ENCODE measurements at regions not wholly inside any gene's neighbourhood (a gene's known extent, or its start where the extent isn't known, plus 50 kb on each side); places are given as distances from the start of the nearest gene placed in this dataset.
"Not testable (repeated sequence)": the region's sequence is repeated elsewhere in the genome, so short reads cannot be mapped to it uniquely, and the experiment has no call there.

DNA sequence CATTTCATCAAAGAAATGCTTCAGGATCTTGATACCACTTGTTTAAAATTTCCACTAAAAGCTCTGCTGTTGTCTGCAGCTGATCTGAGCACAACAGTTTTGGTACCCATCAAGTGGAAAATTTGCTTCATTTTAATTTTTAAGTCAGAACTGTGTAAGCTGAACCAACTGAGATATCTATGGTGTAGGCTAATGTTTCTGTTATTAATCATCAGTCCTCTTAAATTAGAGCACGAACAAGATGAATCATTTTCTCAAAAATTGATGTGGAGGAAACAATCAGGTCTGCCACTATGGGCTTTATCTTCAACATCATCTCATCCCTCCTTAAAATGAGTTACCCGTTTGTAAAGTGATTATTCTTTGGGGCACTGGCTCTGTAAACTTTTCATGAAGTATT, 221.5 kb upstream of the NBEA start:
- Mint-ChIP-seq H3K4me3 (no peak overlapping the region), H3K27me3 (no peaks in the 10 kb centered on the region), H3K4me1 (ENCODE audit: low read depth) (no peaks in the 10 kb centered on the region), H3K27ac (no peak overlapping the region), H3K36me3 (no peaks in the 10 kb centered on the region), H3K9me3 (no peaks in the 10 kb centered on the region)
- intact Hi-C loops (cut with micrococcal nuclease) = no loop called here
- CTCF ChIA-PET = no interaction called here
- POLR2A ChIA-PET = no interaction called here
- DNase-seq = no peak

DNA sequence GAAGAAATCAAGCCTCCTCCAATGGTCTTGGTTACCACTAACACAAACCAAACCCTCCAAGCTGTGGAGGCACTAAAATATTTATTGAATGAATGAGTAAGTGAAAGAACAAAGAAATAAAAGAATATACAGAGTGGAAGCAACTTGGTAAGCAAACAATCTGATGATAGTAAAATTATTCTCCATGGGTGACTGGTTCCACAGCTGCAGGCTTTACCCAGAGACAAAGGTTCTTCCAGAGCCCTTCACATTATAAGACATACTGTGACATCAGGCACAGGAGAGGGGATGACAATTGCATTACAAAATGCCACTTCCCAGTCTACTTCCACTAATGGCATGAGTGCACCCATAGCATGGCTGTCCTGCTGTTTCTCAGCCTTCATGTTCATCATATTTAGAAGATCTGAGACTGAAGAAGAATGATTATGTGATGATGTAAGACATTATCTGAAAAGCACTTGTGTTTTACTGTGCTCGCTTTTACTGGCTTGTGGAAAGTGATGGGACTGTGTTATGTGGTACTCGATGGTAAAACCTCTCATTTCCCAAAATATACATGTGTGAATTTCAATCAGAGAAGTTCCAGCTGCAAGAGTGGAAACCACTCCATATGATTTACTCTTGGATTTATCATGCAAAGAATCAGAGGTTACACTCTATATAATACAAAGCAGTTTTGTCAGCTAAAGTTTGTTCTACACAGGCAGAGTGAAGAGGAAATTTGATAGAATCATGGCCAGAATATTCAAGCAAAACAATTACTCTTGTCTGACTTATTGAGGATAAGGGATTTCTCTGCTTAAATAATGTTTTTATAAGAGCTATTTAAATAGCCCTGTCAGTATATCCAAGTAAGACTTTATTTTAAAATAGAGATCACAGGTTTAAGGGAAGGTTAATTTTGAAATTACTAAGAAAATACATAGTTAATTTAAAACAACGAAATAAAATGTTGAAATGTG, 220.2 kb upstream of the NBEA start:
- intact Hi-C loops (cut with micrococcal nuclease) = no loop called here
- no peak overlapping the region for H3K4me3 Mint-ChIP-seq

DNA sequence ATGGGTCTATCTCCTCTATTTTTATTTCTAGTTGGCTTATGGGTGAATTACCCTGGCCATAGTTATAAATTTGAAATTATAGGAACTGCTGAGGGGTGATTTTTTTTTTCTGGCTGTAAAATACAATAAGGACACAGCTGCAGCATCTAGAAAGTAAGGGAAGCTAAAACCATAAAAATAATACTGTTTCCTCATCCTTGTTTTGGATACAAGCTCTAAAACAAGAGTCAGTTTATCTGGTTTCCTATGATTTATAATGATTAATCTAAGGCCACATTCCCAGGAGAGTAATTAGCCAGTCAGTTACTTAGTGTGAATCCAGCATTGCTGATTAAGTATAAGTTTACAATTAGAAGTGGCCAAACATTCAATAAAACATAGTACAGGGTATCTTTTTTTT, 219.1 kb upstream of the NBEA start:
- intact Hi-C loops (cut with micrococcal nuclease) = no loop called here

More for the DNA sequence above, 220.2 kb upstream of the NBEA start:
- DNase-seq = no peak
- POLR2A ChIA-PET = no interaction called here
- H3K36me3 Mint-ChIP-seq = no peaks in the 10 kb centered on the region
- CTCF ChIA-PET = no interaction called here
- H3K9me3 Mint-ChIP-seq = no peaks in the 10 kb centered on the region
- H3K27me3 Mint-ChIP-seq = no peaks in the 10 kb centered on the region
- H3K4me1 Mint-ChIP-seq (ENCODE audit: low read depth) = no peaks in the 10 kb centered on the region
- H3K27ac Mint-ChIP-seq = no peak overlapping the region

DNA sequence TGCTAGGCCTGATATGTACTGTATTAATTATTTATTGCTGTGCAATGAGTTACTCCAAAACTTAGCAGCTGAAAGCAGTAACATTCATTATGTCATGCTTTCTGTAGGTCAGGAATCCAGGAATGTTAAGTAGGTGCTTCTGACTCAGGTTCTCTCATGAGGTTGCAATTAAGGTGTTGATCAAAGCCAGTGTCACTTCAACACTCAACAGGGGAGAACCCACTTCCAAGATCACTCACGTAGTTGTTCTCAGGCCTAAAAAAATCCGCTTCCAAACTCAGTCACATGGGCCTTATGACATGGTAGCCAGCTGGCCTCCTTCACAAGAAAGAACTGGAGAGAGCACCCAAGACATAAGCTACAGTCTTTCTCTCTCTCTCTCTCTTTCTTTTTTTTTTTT, 211.1 kb upstream of the NBEA start:
- ChIA-PET POLR2A (no interaction called here), CTCF (no interaction called here)
- H3K27me3 Mint-ChIP-seq = no peaks in the 10 kb centered on the region
- no peaks in the 10 kb centered on the region for H3K4me1 Mint-ChIP-seq (ENCODE audit: low read depth)
- no peaks in the 10 kb centered on the region for H3K36me3 Mint-ChIP-seq
- intact Hi-C loops (cut with micrococcal nuclease) = no loop called here
- H3K4me3 Mint-ChIP-seq = no peak overlapping the region
- no peaks in the 10 kb centered on the region for H3K9me3 Mint-ChIP-seq
- no peak overlapping the region for H3K27ac Mint-ChIP-seq
- DNase-seq = no peak

More for the DNA sequence above, 219.1 kb upstream of the NBEA start:
- H3K4me1 Mint-ChIP-seq (ENCODE audit: low read depth) = no peaks in the 10 kb centered on the region
- no peaks in the 10 kb centered on the region for H3K9me3 Mint-ChIP-seq
- no peak overlapping the region for H3K4me3 Mint-ChIP-seq
- no peak overlapping the region for H3K27ac Mint-ChIP-seq
- H3K36me3 Mint-ChIP-seq = no peaks in the 10 kb centered on the region
- ChIA-PET CTCF (no interaction called here), POLR2A (no interaction called here)
- H3K27me3 Mint-ChIP-seq = no peaks in the 10 kb centered on the region
- DNase-seq = no peak

DNA sequence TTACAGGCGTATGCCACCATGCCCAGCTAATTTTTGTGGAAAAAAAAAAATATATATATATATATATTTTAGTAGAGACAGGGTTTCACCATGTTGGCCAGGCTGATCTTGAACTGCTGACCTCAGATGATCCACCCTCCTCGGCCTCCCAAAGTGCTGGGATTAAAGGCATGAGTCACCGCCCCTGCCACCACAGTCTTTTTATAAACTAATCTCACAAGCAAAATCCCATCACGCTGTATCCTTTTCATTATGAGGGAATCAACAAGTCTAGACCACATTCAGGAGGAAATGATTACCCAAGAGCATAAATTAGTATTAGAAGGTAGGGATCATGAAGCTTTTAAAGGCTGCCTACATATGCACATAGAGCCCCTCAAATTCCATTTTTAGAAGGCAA, 210.6 kb upstream of the NBEA start:
- H3K4me3 Mint-ChIP-seq = no peak overlapping the region
- ChIA-PET POLR2A (no interaction called here), CTCF (no interaction called here)
- no peaks in the 10 kb centered on the region for H3K4me1 Mint-ChIP-seq (ENCODE audit: low read depth)
- H3K36me3 Mint-ChIP-seq = no peaks in the 10 kb centered on the region
- no peak for DNase-seq
- intact Hi-C loops (cut with micrococcal nuclease) = no loop called here
- no peaks in the 10 kb centered on the region for H3K9me3 Mint-ChIP-seq
- no peak overlapping the region for H3K27ac Mint-ChIP-seq
- H3K27me3 Mint-ChIP-seq = no peaks in the 10 kb centered on the region

DNA sequence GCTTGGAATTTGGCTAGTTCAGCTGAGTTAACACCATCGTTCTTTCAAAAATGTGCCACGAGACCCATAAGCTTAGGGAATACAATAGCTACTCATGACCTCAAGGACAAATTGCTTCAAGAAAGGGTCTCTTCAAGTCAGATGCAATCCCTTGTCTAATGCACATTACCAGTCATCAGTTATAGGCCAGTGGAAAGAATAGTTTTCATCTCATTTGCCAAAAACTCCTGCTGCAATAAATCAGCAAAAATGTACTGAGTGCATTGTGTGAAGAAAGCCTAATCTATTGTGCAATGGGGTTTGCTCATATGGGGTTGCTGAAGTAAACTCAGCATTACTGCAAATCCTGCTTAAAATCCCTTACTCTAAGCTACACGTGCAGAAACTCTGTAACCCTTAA, 208.3 kb upstream of the NBEA start:
- DNase-seq = no peak
- POLR2A ChIA-PET = no interaction called here
- Mint-ChIP-seq H3K27me3 (no peaks in the 10 kb centered on the region), H3K4me3 (no peak overlapping the region), H3K9me3 (no peaks in the 10 kb centered on the region), H3K27ac (no peak overlapping the region), H3K36me3 (no peaks in the 10 kb centered on the region), H3K4me1 (ENCODE audit: low read depth) (no peaks in the 10 kb centered on the region)
- CTCF ChIA-PET = no interaction called here
- intact Hi-C loops (cut with micrococcal nuclease) = no loop called here

DNA sequence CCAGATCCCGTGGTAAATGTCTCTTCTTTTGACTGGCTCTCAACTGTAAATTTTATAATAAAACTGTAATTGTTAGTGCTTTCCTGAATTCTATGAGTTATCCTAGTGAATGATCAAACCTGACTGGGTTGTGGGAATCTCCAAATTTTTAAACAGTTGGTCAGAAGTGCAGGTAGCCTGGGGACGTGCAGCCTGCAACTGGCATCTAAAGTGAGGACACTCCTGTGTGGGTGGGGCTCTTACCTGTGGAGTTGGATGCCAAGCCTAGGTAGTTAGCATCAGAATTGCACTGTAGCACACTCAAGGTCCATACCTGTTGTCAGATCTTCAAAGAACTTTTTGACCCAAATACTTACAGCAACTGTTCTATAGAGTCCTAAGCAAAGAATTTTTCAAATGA, 207.1 kb upstream of the NBEA start:
- Mint-ChIP-seq H3K36me3 (no peaks in the 10 kb centered on the region), H3K27ac (no peak overlapping the region), H3K27me3 (no peaks in the 10 kb centered on the region), H3K9me3 (no peaks in the 10 kb centered on the region), H3K4me3 (no peak overlapping the region), H3K4me1 (ENCODE audit: low read depth) (no peaks in the 10 kb centered on the region)
- ChIA-PET POLR2A (no interaction called here), CTCF (no interaction called here)
- no peak for DNase-seq
- intact Hi-C loops (cut with micrococcal nuclease) = no loop called here

DNA sequence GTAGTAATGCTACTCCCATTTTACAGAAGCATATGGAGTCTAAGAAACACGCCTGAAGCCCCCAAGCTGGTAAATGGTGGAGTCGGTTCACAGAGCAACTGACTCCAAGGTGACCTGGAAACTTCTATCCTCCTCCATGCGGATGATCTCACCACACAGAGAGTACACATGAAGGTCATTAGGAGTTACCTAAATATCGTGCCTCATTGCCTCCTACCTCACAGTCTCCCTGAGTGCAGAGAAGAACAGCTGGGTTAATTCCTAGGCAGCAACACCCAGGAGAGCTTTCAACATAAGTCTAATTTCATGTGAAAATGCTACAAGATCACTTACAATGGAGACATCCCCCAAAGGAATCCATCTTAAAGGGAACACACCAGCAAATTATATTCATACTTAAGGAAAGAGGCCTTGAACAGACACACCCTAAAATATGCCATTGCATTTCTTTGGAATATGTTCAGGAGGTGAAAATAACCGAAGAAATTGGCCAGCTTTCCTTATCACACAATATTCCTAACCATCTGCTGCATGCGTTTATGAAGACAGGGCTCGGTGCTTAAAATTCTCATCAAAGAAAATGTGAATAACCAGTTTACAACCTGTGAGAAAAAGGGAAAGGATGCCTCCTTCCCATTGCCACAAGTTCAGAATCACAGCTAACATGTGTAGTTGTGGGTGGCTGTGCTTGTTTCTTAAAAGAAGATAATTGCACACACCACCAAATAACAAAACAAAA, 203.6 kb upstream of the NBEA start:
- H3K36me3 Mint-ChIP-seq = no peaks in the 10 kb centered on the region
- H3K9me3 Mint-ChIP-seq = no peaks in the 10 kb centered on the region
- intact Hi-C loops (cut with micrococcal nuclease) = no loop called here
- ChIA-PET CTCF (no interaction called here), POLR2A (no interaction called here)
- no peak for DNase-seq
- H3K27ac Mint-ChIP-seq = no peak overlapping the region
- no peak overlapping the region for H3K4me3 Mint-ChIP-seq
- no peaks in the 10 kb centered on the region for H3K4me1 Mint-ChIP-seq (ENCODE audit: low read depth)
- H3K27me3 Mint-ChIP-seq = no peaks in the 10 kb centered on the region

DNA sequence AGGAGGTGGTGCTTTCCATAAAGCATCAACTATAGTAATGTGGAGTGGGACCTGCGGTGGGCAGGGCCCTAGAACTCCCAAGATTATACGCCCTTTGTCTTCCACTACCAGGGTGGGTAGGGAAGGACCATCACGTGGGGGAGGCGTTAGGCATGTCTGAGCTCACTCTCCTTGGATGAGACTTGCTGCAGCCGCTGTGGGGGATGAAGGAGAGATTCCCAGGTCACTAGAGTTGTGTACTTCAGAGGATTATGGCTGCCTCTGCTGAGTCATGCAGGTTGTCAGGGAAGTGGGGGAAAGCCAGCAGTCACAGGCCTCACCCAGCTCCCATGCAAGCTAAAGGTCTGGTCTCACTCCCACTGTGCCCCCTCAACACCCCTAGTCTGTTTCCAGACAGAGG, 195.0 kb upstream of the NBEA start:
- POLR2A ChIA-PET; CTCF ChIA-PET; H3K4me1 Mint-ChIP-seq (ENCODE audit: low read depth); H3K4me3 Mint-ChIP-seq; H3K9me3 Mint-ChIP-seq; H3K27ac Mint-ChIP-seq; H3K27me3 Mint-ChIP-seq; intact Hi-C loops (cut with micrococcal nuclease); DNase-seq; H3K36me3 Mint-ChIP-seq: not testable (repeated sequence)

DNA sequence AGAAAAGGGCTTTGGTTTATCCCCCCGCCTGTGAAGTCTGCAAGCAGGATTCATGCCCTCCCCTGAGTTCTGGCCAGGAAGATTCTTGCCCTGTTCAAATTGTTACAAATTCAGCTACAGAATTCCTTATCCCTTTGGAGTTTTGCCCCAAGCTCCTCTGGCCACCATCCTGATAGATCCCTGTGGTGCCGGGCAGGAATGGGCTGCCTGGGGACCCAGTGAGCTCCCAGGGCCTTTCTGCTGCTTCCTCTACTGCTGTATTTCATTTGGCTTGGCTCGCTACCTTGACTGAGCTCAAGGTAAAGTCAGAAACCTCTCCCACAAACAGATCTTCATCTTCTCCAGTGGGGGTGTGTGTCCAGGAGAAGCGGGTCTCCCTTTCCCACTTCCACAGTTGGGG, 194.6 kb upstream of the NBEA start:
- Mint-ChIP-seq H3K4me1 (ENCODE audit: low read depth) (peaks cover 2% of the 10 kb centered on the region), H3K27ac (no peak overlapping the region), H3K36me3 (no peaks in the 10 kb centered on the region), H3K27me3 (peaks cover 2% of the 10 kb centered on the region), H3K4me3 (no peak overlapping the region), H3K9me3 (no peaks in the 10 kb centered on the region)
- intact Hi-C loops (cut with micrococcal nuclease) = no loop called here
- POLR2A ChIA-PET = no interaction called here
- DNase-seq = no peak
- CTCF ChIA-PET = no interaction called here

DNA sequence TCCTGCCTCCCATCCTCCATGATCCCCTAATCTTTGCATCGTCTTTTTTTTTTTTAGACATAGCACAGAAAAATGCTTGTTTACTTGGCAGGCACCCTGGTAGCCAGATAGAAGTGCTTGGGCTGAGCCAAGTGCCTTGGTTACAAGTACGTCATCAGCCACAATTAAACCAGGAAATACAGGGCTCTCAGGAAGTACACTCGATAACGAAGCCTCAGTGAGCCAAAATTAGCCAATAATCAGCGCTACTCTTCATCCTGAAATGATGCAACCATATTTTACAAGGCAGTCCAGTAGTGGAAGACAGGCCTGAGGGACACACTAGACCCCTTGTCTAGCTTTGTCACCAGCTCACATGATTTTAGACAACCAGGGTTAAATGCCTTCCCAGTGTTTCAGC, 194.0 kb upstream of the NBEA start:
- no peak for DNase-seq
- intact Hi-C loops (cut with micrococcal nuclease) = no loop called here
- Mint-ChIP-seq H3K4me1 (ENCODE audit: low read depth) (peaks cover 2% of the 10 kb centered on the region), H3K36me3 (no peaks in the 10 kb centered on the region), H3K27ac (no peak overlapping the region), H3K9me3 (no peaks in the 10 kb centered on the region), H3K27me3 (peaks cover 2% of the 10 kb centered on the region), H3K4me3 (no peak overlapping the region)
- ChIA-PET CTCF (no interaction called here), POLR2A (no interaction called here)

DNA sequence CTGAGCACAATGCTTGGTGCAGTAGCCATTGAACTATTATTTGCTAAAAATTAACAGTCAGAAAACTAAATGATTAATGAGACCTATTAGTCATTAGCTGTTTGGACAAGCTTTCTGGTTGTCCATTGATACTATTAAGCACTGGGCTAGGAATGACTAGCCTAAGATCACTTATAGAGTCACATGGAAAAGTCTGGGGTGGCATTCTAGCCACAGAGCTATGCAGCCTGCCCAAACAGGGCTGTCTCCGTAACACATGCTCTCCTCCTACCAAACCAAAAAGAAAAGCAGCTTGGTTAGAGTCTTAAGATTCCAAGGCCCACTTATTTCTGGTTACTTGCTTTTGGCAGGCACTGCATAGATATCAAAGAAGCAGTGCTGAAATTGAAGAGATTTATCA, 193.5 kb upstream of the NBEA start:
- intact Hi-C loops (cut with micrococcal nuclease) = no loop called here
- Mint-ChIP-seq H3K4me3 (no peak overlapping the region), H3K36me3 (no peaks in the 10 kb centered on the region), H3K27me3 (peaks cover 2% of the 10 kb centered on the region), H3K4me1 (ENCODE audit: low read depth) (peaks cover 2% of the 10 kb centered on the region), H3K27ac (no peak overlapping the region), H3K9me3 (no peaks in the 10 kb centered on the region)
- ChIA-PET CTCF (no interaction called here), POLR2A (no interaction called here)
- no peak for DNase-seq

DNA sequence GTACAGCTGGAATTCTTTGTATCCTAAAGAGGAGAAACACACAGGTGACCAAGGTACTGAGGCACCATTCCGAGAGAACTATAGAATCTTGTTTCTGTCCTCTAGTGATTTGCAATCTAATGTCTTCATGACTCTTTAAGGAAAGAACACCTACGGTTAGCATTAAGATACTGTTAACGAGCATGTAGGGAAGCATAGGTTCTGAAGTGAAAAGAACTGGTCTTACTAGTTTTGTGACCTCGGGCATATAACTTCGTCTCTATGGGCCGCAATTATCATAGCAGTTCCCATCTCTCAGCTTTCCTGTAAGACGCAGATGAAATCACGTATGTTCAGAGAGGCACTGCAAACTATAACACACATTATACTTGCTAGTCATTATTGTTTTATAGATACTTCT, 193.0 kb upstream of the NBEA start:
- DNase-seq = no peak
- no peak overlapping the region for H3K4me3 Mint-ChIP-seq
- no peak overlapping the region for H3K27ac Mint-ChIP-seq
- intact Hi-C loops (cut with micrococcal nuclease) = no loop called here
- no peaks in the 10 kb centered on the region for H3K9me3 Mint-ChIP-seq
- ChIA-PET CTCF (no interaction called here), POLR2A (no interaction called here)
- no peaks in the 10 kb centered on the region for H3K36me3 Mint-ChIP-seq
- H3K27me3 Mint-ChIP-seq = peaks cover 2% of the 10 kb centered on the region
- H3K4me1 Mint-ChIP-seq (ENCODE audit: low read depth) = peaks cover 2% of the 10 kb centered on the region
